ENCODE measurements at regions not wholly inside any gene's neighbourhood (a gene's known extent, or its start where the extent isn't known, plus 50 kb on each side); places are given as distances from the start of the nearest gene placed in this dataset.

DNA sequence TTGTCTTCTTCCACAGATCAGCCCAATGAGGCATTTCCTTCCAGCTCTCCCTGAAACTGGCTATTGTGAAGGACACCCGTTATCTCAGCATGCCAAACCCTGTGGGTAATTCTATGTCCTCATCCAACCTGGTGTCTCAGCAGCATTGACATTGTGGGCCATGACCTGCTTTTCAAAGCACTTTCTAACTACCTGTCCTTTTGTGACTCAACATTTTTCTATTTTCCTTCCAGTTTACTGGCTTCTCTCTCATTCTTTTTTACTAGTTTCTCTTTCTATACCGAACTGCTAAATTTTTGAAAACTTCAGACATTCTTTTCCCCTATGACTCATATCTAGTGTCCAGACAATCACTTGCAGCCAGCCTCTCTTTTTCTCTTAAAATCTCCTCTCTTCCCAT lies 136.4 kb upstream of the HTR2A start:
- H3K36me3 Mint-ChIP-seq (ENCODE audit: insufficient read depth), result no peaks in the 10 kb centered on the region
- H3K27me3 Mint-ChIP-seq, result peaks cover 2% of the 10 kb centered on the region
- no peaks in the 10 kb centered on the region for H3K9me3 Mint-ChIP-seq (ENCODE audit: low read depth)
- peak overlapping the region; percentile 1 for H3K27ac Mint-ChIP-seq
- TF ChIP-seq, protein P1, sequence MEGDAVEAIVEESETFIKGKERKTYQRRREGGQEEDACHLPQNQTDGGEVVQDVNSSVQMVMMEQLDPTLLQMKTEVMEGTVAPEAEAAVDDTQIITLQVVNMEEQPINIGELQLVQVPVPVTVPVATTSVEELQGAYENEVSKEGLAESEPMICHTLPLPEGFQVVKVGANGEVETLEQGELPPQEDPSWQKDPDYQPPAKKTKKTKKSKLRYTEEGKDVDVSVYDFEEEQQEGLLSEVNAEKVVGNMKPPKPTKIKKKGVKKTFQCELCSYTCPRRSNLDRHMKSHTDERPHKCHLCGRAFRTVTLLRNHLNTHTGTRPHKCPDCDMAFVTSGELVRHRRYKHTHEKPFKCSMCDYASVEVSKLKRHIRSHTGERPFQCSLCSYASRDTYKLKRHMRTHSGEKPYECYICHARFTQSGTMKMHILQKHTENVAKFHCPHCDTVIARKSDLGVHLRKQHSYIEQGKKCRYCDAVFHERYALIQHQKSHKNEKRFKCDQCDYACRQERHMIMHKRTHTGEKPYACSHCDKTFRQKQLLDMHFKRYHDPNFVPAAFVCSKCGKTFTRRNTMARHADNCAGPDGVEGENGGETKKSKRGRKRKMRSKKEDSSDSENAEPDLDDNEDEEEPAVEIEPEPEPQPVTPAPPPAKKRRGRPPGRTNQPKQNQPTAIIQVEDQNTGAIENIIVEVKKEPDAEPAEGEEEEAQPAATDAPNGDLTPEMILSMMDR (IDR thresholded peaks at IDR 0.05; ENCODE audit: unreplicated experiment), result no peak
- no peak overlapping the region for H3K4me3 Mint-ChIP-seq (ENCODE audit: low read depth)
- no peak for DNase-seq (ENCODE audit: low spot score, unreplicated experiment)
- H3K4me1 Mint-ChIP-seq (ENCODE audit: low read depth), result peaks cover 30% of the 10 kb centered on the region

DNA sequence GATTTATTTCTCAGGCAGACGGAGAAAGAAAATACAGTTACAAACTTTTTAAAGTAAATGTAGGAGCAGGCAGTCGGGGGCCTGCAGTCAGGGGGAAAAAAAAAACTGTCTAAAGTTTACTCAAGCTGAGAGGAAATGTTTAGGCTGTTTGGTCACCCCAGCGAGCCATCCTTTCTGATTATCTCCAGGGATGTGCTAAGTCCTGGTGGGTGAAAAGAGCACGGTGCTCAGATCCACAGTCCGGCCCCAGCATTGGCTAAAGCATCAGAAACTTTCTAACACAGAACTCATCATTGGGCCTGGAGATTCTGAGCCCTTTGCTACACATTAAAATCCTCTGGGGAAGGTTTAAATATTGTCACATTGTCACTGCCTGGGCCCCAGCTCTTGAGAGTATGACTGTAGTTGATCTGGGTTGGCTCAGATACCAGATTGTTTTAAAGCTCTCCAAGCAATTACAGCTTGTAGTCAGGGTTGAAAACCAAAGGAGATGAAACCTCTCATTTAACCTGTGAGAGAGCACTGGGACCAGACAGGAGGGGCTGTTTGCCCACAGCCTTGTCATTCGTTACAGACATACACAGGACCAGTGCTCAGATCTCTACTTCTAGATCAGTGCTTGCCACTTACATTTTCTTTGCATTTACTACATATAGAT lies 131.1 kb upstream of the HTR2A start:
- H3K27ac Mint-ChIP-seq, result no peak overlapping the region
- no peak for DNase-seq (ENCODE audit: low spot score, unreplicated experiment)
- TF ChIP-seq, protein P1 (IDR thresholded peaks at IDR 0.05; ENCODE audit: unreplicated experiment), result no peak
- H3K4me3 Mint-ChIP-seq (ENCODE audit: low read depth), result no peak overlapping the region
- H3K4me1 Mint-ChIP-seq (ENCODE audit: low read depth), result peaks cover 8% of the 10 kb centered on the region
- no peaks in the 10 kb centered on the region for H3K36me3 Mint-ChIP-seq (ENCODE audit: insufficient read depth)
- no peaks in the 10 kb centered on the region for H3K27me3 Mint-ChIP-seq
- no peaks in the 10 kb centered on the region for H3K9me3 Mint-ChIP-seq (ENCODE audit: low read depth)

DNA sequence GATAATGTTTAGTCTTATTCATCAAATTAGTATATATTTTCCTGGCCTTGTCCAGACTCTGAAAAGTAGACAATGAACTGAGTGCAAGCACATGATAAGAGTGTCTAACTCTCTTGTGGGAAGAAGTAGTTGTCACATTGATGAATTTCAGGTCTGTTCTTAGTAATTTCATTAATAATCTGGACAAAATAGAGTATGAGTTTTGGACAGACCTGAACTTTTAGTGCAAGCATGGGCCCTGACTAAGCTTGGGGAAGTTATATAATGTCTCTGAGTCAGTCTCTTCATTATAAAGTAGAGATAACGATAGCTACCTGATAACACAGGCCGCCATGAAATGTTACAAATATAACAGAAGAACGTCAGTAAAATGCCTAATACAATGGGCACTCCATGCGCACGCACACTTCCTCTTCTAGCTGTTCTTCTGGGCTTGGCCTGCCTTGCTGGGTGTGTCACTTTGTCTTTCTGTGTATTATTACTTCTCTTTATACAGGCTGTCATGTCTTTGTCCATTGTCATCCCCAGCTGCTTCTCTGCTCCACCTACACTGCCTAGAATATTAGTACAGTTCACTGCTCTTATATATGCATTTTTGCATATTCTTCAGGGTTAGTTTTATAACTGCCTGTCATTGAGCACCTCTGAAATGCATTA lies 129.1 kb upstream of the HTR2A start:
- Mint-ChIP-seq H3K4me3 (ENCODE audit: low read depth) (no peak overlapping the region), H3K27ac (no peak overlapping the region), H3K4me1 (ENCODE audit: low read depth) (peaks cover 7% of the 10 kb centered on the region), H3K36me3 (ENCODE audit: insufficient read depth) (no peaks in the 10 kb centered on the region), H3K27me3 (no peaks in the 10 kb centered on the region), H3K9me3 (ENCODE audit: low read depth) (no peaks in the 10 kb centered on the region)
- DNase-seq (ENCODE audit: low spot score, unreplicated experiment), result no peak
- TF ChIP-seq, protein P1 (IDR thresholded peaks at IDR 0.05; ENCODE audit: unreplicated experiment), result no peak

DNA sequence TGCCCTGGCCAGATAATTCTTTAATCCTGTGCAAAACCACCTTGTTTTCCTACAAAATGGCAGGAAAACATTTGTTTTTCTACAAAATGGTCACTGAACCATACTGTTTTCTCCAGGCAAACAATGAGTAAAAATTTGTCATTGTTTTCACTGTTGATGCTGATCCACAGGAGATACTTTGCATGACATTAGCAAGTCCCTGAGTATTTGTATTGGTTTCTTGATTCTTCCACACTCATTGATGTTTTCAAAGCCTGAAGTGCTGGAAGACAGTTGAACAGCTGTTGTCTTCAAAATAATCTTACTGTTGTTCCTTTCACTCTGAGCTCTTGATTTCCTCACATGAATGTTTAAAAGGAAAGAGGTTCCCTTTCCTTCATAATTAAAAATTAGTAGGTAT lies 123.1 kb upstream of the HTR2A start:
- TF ChIP-seq, protein P1 (IDR thresholded peaks at IDR 0.05; ENCODE audit: unreplicated experiment), result no peak
- DNase-seq (ENCODE audit: low spot score, unreplicated experiment), result no peak
- Mint-ChIP-seq H3K4me1 (ENCODE audit: low read depth) (peaks cover 4% of the 10 kb centered on the region), H3K27ac (no peak overlapping the region), H3K4me3 (ENCODE audit: low read depth) (no peak overlapping the region), H3K9me3 (ENCODE audit: low read depth) (peaks cover 3% of the 10 kb centered on the region), H3K27me3 (no peaks in the 10 kb centered on the region), H3K36me3 (ENCODE audit: insufficient read depth) (no peaks in the 10 kb centered on the region)

DNA sequence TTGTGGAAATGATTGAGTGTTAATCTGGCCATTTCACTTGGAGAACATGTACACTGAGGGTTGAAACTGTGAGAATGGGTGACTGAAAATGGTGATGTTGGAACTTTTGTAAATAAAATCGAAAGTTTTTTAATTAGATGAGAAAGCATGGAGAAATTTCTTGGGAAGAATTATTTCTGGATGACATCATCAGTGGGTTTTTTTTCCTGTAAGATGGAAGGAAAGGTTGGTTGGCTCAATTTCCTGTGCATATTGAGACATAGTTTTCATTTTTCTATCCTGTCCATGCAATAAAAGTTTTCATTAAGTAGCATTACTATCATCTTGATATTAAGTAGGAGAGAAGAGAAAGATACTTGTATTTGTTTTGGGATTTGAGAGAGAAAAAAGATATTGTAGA lies 120.6 kb upstream of the HTR2A start:
- no peak overlapping the region for H3K4me3 Mint-ChIP-seq (ENCODE audit: low read depth)
- TF ChIP-seq, protein P1 (IDR thresholded peaks at IDR 0.05; ENCODE audit: unreplicated experiment), result no peak
- H3K9me3 Mint-ChIP-seq (ENCODE audit: low read depth), result peaks cover 3% of the 10 kb centered on the region
- no peaks in the 10 kb centered on the region for H3K27me3 Mint-ChIP-seq
- H3K36me3 Mint-ChIP-seq (ENCODE audit: insufficient read depth), result no peaks in the 10 kb centered on the region
- DNase-seq (ENCODE audit: low spot score, unreplicated experiment), result no peak
- no peak overlapping the region for H3K27ac Mint-ChIP-seq
- H3K4me1 Mint-ChIP-seq (ENCODE audit: low read depth), result peaks cover 7% of the 10 kb centered on the region
